GM12878 (cell line): ENCODE measurements at regions not wholly inside any gene's neighbourhood (a gene's known extent, or its start where the extent isn't known, plus 50 kb on each side); places are given as distances from the start of the nearest gene placed in this dataset.
"Not testable (repeated sequence)": the region's sequence is repeated elsewhere in the genome, so short reads cannot be mapped to it uniquely, and the experiment has no call there.

ENCODE experiments used
- GABPA ChIP-seq: IDR thresholded peaks from 2 replicates; pipeline ENCODE4 v1.6.1; 2014; ENCODE audit warnings: antibody characterized with exemption, low read depth, mild to moderate bottlenecking, inconsistent platforms
- HCFC1 ChIP-seq: fragments of 150-350 bp; IDR thresholded peaks from 2 replicates; pipeline ENCODE4 v1.6.1; 2014; ENCODE audit warnings: low read length
- MEF2B ChIP-seq: fragments of 450-650 bp; IDR thresholded peaks from 2 replicates; pipeline ENCODE4 v1.6.1; 2018; ENCODE audit warnings: mild to moderate bottlenecking, moderate library complexity; ENCODE audit not compliant: partially characterized antibody, poor library complexity, severe bottlenecking
- MXI1 ChIP-seq: fragments of 150-350 bp; IDR thresholded peaks from 2 replicates; pipeline ENCODE4 v1.6.1; 2011; ENCODE audit warnings: low read depth, mild to moderate bottlenecking, inconsistent platforms, low read length, improper control_type of control experiment
- POLR2A ChIP-seq: IDR thresholded peaks from 2 replicates; pipeline ENCODE4 v1.6.1; 2011; ENCODE audit warnings: low read depth, mild to moderate bottlenecking, low read length
- POLR2AphosphoS5 ChIP-seq: IDR thresholded peaks from 2 replicates; pipeline ENCODE4 v1.6.1; 2011; ENCODE audit warnings: mild to moderate bottlenecking, low read length, inconsistent platforms
- RFX5 ChIP-seq: IDR thresholded peaks from 2 replicates; pipeline ENCODE4 v1.6.1; 2011; ENCODE audit warnings: low read depth, low read length, improper control_type of control experiment
- TF ChIP-seq, protein P1 (sequence below), 3 experiments: IDR thresholded peaks in 2 of 3; conservative IDR thresholded peaks in 1 of 3; 2 replicates each; pipeline ENCODE4 v1.5.1; 2011; ENCODE audit warnings: low read depth in 3 of 3, low read length in 3 of 3, mild to moderate bottlenecking in 3 of 3, control low read depth in 2 of 3, moderate library complexity in 2 of 3, inconsistent platforms in 1 of 3, mixed read lengths in 1 of 3; ENCODE audit not compliant: control insufficient read depth in 2 of 3, insufficient read depth in 1 of 3; ENCODE audit errors: extremely low read depth in 1 of 3
- TF ChIP-seq, protein P2 (sequence below): fragments of 450-650 bp; IDR thresholded peaks from 2 replicates; pipeline ENCODE4 v1.6.1; 2017; ENCODE audit warnings: antibody characterized with exemption, mild to moderate bottlenecking, moderate library complexity
- TF ChIP-seq, protein P3 (sequence below): fragments of 450-650 bp; conservative IDR thresholded peaks from 2 replicates; pipeline ENCODE4 v1.6.1; 2017; ENCODE audit warnings: mild to moderate bottlenecking, moderate library complexity

DNA sequence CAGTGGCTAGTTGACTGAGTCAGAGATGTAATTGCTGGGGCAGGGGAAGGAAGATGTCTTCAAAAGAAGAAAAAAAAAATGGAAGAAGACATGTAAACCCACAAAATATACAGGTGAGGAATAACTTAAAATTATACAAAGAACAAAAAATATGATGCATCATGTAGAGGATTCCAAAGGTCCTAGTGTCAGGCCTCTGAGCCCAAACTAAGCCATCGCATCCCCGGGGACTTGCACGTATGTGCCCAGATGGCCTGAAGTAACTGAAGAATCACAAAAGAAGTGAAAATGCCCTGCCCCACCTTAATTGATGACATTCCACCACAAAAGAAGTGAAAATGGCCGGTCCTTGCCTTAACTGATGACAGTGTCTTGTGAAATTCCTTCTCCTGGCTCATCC, 168.7 kb upstream of the SOX14 start:
- TF ChIP-seq GABPA, RFX5, POLR2A, HCFC1, MXI1, POLR2AphosphoS5, MEF2B: not testable (repeated sequence)
- TF ChIP-seq, protein P1, sequence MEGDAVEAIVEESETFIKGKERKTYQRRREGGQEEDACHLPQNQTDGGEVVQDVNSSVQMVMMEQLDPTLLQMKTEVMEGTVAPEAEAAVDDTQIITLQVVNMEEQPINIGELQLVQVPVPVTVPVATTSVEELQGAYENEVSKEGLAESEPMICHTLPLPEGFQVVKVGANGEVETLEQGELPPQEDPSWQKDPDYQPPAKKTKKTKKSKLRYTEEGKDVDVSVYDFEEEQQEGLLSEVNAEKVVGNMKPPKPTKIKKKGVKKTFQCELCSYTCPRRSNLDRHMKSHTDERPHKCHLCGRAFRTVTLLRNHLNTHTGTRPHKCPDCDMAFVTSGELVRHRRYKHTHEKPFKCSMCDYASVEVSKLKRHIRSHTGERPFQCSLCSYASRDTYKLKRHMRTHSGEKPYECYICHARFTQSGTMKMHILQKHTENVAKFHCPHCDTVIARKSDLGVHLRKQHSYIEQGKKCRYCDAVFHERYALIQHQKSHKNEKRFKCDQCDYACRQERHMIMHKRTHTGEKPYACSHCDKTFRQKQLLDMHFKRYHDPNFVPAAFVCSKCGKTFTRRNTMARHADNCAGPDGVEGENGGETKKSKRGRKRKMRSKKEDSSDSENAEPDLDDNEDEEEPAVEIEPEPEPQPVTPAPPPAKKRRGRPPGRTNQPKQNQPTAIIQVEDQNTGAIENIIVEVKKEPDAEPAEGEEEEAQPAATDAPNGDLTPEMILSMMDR (IDR thresholded peaks at IDR 0.05 in 2 of 3, conservative IDR thresholded peaks at IDR 0.05 in 1 of 3; ENCODE audit: control insufficient read depth in 2 of 3, extremely low read depth in 1 of 3, insufficient read depth in 1 of 3, low read depth in 3 of 3, low read length in 3 of 3), result not testable (repeated sequence)
- TF ChIP-seq, protein P2, sequence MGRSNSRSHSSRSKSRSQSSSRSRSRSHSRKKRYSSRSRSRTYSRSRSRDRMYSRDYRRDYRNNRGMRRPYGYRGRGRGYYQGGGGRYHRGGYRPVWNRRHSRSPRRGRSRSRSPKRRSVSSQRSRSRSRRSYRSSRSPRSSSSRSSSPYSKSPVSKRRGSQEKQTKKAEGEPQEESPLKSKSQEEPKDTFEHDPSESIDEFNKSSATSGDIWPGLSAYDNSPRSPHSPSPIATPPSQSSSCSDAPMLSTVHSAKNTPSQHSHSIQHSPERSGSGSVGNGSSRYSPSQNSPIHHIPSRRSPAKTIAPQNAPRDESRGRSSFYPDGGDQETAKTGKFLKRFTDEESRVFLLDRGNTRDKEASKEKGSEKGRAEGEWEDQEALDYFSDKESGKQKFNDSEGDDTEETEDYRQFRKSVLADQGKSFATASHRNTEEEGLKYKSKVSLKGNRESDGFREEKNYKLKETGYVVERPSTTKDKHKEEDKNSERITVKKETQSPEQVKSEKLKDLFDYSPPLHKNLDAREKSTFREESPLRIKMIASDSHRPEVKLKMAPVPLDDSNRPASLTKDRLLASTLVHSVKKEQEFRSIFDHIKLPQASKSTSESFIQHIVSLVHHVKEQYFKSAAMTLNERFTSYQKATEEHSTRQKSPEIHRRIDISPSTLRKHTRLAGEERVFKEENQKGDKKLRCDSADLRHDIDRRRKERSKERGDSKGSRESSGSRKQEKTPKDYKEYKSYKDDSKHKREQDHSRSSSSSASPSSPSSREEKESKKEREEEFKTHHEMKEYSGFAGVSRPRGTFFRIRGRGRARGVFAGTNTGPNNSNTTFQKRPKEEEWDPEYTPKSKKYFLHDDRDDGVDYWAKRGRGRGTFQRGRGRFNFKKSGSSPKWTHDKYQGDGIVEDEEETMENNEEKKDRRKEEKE, result not testable (repeated sequence)
- TF ChIP-seq, protein P3, sequence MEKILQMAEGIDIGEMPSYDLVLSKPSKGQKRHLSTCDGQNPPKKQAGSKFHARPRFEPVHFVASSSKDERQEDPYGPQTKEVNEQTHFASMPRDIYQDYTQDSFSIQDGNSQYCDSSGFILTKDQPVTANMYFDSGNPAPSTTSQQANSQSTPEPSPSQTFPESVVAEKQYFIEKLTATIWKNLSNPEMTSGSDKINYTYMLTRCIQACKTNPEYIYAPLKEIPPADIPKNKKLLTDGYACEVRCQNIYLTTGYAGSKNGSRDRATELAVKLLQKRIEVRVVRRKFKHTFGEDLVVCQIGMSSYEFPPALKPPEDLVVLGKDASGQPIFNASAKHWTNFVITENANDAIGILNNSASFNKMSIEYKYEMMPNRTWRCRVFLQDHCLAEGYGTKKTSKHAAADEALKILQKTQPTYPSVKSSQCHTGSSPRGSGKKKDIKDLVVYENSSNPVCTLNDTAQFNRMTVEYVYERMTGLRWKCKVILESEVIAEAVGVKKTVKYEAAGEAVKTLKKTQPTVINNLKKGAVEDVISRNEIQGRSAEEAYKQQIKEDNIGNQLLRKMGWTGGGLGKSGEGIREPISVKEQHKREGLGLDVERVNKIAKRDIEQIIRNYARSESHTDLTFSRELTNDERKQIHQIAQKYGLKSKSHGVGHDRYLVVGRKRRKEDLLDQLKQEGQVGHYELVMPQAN, result not testable (repeated sequence)
